WERI-Rb-1 (cell line): ENCODE measurements at regions not wholly inside any gene's neighbourhood (a gene's known extent, or its start where the extent isn't known, plus 50 kb on each side); places are given as distances from the start of the nearest gene placed in this dataset.

ENCODE experiments used
- DNase-seq: peaks from one replicate; pipeline ENCODE4 v3.0.0-alpha.2; 2020
- H3K27ac ChIP-seq: fragments of 250-450 bp; sonication (Bioruptor Pico); 2 replicates; pipeline ENCODE4 v1.5.1; 2020; ENCODE audit warnings: mild to moderate bottlenecking, moderate library complexity
- H3K27me3 ChIP-seq: fragments of 250-450 bp; sonication (Bioruptor Pico); 2 replicates; pipeline ENCODE4 v1.5.1; 2021; ENCODE audit warnings: mild to moderate bottlenecking, low read depth, moderate library complexity; ENCODE audit not compliant: insufficient read depth, severe bottlenecking
- H3K36me3 ChIP-seq: fragments of 250-450 bp; sonication (Bioruptor Pico); 2 replicates; pipeline ENCODE4 v1.5.1; 2020; ENCODE audit warnings: mild to moderate bottlenecking, moderate library complexity
- H3K4me3 ChIP-seq: 2 replicates; pipeline ENCODE4 v1.5.1; 2011; ENCODE audit warnings: low read depth, mild to moderate bottlenecking, control low read depth, low read length
- H3K9me3 ChIP-seq: fragments of 250-450 bp; sonication (Bioruptor Pico); 2 replicates; pipeline ENCODE4 v1.5.1; 2021; ENCODE audit warnings: mild to moderate bottlenecking, moderate library complexity; ENCODE audit not compliant: severe bottlenecking
- CTCF ChIP-seq: IDR thresholded peaks from 2 replicates; pipeline ENCODE4 v1.5.1; 2011; ENCODE audit warnings: low read depth, mild to moderate bottlenecking, control low read depth, inconsistent platforms, low read length

- no peak for TF ChIP-seq CTCF
- no peak overlapping the region for H3K4me3 ChIP-seq
- no peaks in the 10 kb centered on the region for H3K36me3 ChIP-seq
- no peak for DNase-seq
- H3K27ac ChIP-seq, result no peak overlapping the region
- no peaks in the 10 kb centered on the region for H3K9me3 ChIP-seq
- H3K27me3 ChIP-seq, result no peaks in the 10 kb centered on the region
Measured at GRCh38 chr19:30674656-30675055, 302.5 kb downstream of the ZNF536 start.

- H3K4me3 ChIP-seq, result no peak overlapping the region
- H3K36me3 ChIP-seq, result no peaks in the 10 kb centered on the region
Measured at GRCh38 chr19:30673336-30673735, 301.2 kb downstream of the ZNF536 start.

GRCh38 chr19:30672926-30673325 is 300.7 kb downstream of the ZNF536 start:
- Histone ChIP-seq H3K27me3 (no peaks in the 10 kb centered on the region), H3K27ac (no peak overlapping the region), H3K4me3 (no peak overlapping the region), H3K9me3 (no peaks in the 10 kb centered on the region), H3K36me3 (no peaks in the 10 kb centered on the region)
- no peak for DNase-seq
- no peak for TF ChIP-seq CTCF

More at GRCh38 chr19:30673336-30673735, 301.2 kb downstream of the ZNF536 start:
- no peaks in the 10 kb centered on the region for H3K27me3 ChIP-seq
- no peaks in the 10 kb centered on the region for H3K9me3 ChIP-seq
- no peak overlapping the region for H3K27ac ChIP-seq
- DNase-seq, result no peak
- TF ChIP-seq CTCF, result no peak

- no peaks in the 10 kb centered on the region for H3K9me3 ChIP-seq
- H3K4me3 ChIP-seq, result no peak overlapping the region
- H3K27ac ChIP-seq, result no peak overlapping the region
- no peaks in the 10 kb centered on the region for H3K27me3 ChIP-seq
- no peak for DNase-seq
- TF ChIP-seq CTCF, result no peak
- no peaks in the 10 kb centered on the region for H3K36me3 ChIP-seq
Measured at GRCh38 chr19:30671622-30672051, 299.5 kb downstream of the ZNF536 start.

GRCh38 chr19:30671367-30671619 is 299.1 kb downstream of the ZNF536 start:
- no peak for TF ChIP-seq CTCF
- no peak overlapping the region for H3K27ac ChIP-seq
- H3K4me3 ChIP-seq, result no peak overlapping the region
- no peaks in the 10 kb centered on the region for H3K36me3 ChIP-seq
- no peaks in the 10 kb centered on the region for H3K9me3 ChIP-seq
- DNase-seq, result no peak
- no peaks in the 10 kb centered on the region for H3K27me3 ChIP-seq

GRCh38 chr19:30670562-30671366 is 298.6 kb downstream of the ZNF536 start:
- Histone ChIP-seq H3K4me3 (no peak overlapping the region), H3K9me3 (no peaks in the 10 kb centered on the region), H3K27me3 (no peaks in the 10 kb centered on the region), H3K27ac (no peak overlapping the region), H3K36me3 (no peaks in the 10 kb centered on the region)
- no peak for TF ChIP-seq CTCF
- DNase-seq, result no peak
